GM23338 (cell line): ENCODE measurements at regions not wholly inside any gene's neighbourhood (a gene's known extent, or its start where the extent isn't known, plus 50 kb on each side); places are given as distances from the start of the nearest gene placed in this dataset.

Experiments used
- ATAC-seq: fragments of 200-7000 bp; cut with Tn5 transposase; 3 replicates; pipeline ENCODE4 v1.9.1; 2020
- DNase-seq: peaks from one replicate; pipeline ENCODE4 v3.0.0-alpha.2; 2015; ENCODE audit warnings: low spot score
- H2AFZ ChIP-seq: fragments of 200-600 bp; sonication (generic); 2 replicates; pipeline ENCODE4 v1.8.0; 2016; ENCODE audit warnings: antibody characterized with exemption, mild to moderate bottlenecking, moderate library complexity
- H3F3A ChIP-seq: fragments of 200-600 bp; sonication (generic); replicated peaks from 2 replicates; pipeline ENCODE4 v1.8.0; 2017; ENCODE audit warnings: antibody characterized with exemption, mixed run types, low read depth
- H3K27ac ChIP-seq: fragments of 200-600 bp; sonication (generic); 2 replicates; pipeline ENCODE4 v1.6.1; 2016; ENCODE audit warnings: low read depth
- H3K27me3 ChIP-seq: fragments of 200-600 bp; sonication (generic); 2 replicates; pipeline ENCODE4 v1.8.0; 2016; ENCODE audit warnings: mild to moderate bottlenecking, mixed run types, moderate library complexity; ENCODE audit not compliant: insufficient read depth
- H3K36me3 ChIP-seq: fragments of 200-600 bp; sonication (generic); 2 replicates; pipeline ENCODE4 v1.8.0; 2016; ENCODE audit warnings: mild to moderate bottlenecking; ENCODE audit not compliant: insufficient read depth
- H3K4me1 ChIP-seq: fragments of 200-600 bp; sonication (generic); 2 replicates; pipeline ENCODE4 v1.8.0; 2016; ENCODE audit warnings: mild to moderate bottlenecking, moderate library complexity; ENCODE audit not compliant: insufficient read depth
- H3K4me2 ChIP-seq: fragments of 200-600 bp; sonication (generic); 2 replicates; pipeline ENCODE4 v1.7.1; 2017; ENCODE audit warnings: mixed run types
- H3K4me3 ChIP-seq: fragments of 200-600 bp; sonication (generic); 2 replicates; pipeline ENCODE4 v1.6.1; 2016; ENCODE audit warnings: mixed run types
- H3K79me2 ChIP-seq: fragments of 200-600 bp; sonication (generic); replicated peaks from 2 replicates; pipeline ENCODE4 v1.8.0; 2017; ENCODE audit warnings: mild to moderate bottlenecking; ENCODE audit not compliant: insufficient read depth
- H3K9me2 ChIP-seq: fragments of 200-600 bp; sonication (generic); 2 replicates; pipeline ENCODE4 v1.8.0; 2017; ENCODE audit not compliant: insufficient read depth
- H4K20me1 ChIP-seq: fragments of 200-600 bp; sonication (generic); replicated peaks from 2 replicates; pipeline ENCODE4 v1.8.0; 2017; ENCODE audit warnings: mild to moderate bottlenecking; ENCODE audit not compliant: insufficient read depth
- H3K27ac Mint-ChIP-seq: 2 replicates; pipeline ENCODE4 v1.8.0; 2020; ENCODE audit warnings: inconsistent platforms, mild to moderate bottlenecking, moderate library complexity, mixed read lengths
- H3K27me3 Mint-ChIP-seq: 3 replicates; pipeline ENCODE4 v1.8.0; 2022; ENCODE audit warnings: low read depth, mild to moderate bottlenecking, moderate library complexity, mixed read lengths, inconsistent platforms; ENCODE audit not compliant: insufficient read depth, poor library complexity
- H3K36me3 Mint-ChIP-seq: 3 replicates; pipeline ENCODE4 v1.8.0; 2021; ENCODE audit warnings: low read depth, mild to moderate bottlenecking, inconsistent platforms, moderate library complexity, mixed read lengths
- H3K4me1 Mint-ChIP-seq: 3 replicates; pipeline ENCODE4 v1.8.0; 2020; ENCODE audit warnings: mild to moderate bottlenecking, inconsistent platforms, mixed read lengths
- H3K4me3 Mint-ChIP-seq: 3 replicates; pipeline ENCODE4 v1.8.0; 2021; ENCODE audit warnings: moderate library complexity, mild to moderate bottlenecking, inconsistent platforms, mixed read lengths
- H3K9me3 Mint-ChIP-seq: 3 replicates; pipeline ENCODE4 v1.8.0; 2020; ENCODE audit warnings: moderate library complexity, mild to moderate bottlenecking, inconsistent platforms, mixed read lengths
- CREB1 ChIP-seq: fragments of 250-450 bp; sonication (Bioruptor Pico); IDR thresholded peaks from 2 replicates; pipeline ENCODE4 v1.5.0; 2020; ENCODE audit warnings: low read depth, mild to moderate bottlenecking, moderate library complexity
- CTCF ChIP-seq, 2 experiments: fragments of 200-600 bp in 1 of 2; sonication (generic) in 1 of 2; conservative IDR thresholded peaks; 2 replicates each; pipeline versions ENCODE4 v1.5.1 to v1.6.1; 2016 to 2017; ENCODE audit warnings: antibody characterized with exemption in 2 of 2, low read depth in 2 of 2, mild to moderate bottlenecking in 2 of 2, moderate library complexity in 1 of 2
- EZH2 ChIP-seq: fragments of 200-600 bp; sonication (generic); IDR thresholded peaks from one replicate; pipeline ENCODE4 v1.8.0; 2017; ENCODE audit warnings: antibody characterized with exemption, mild to moderate bottlenecking, low read depth; ENCODE audit not compliant: unreplicated experiment
- EZH2phosphoT487 ChIP-seq: fragments of 200-600 bp; sonication (generic); IDR thresholded peaks from one replicate; pipeline ENCODE4 v1.8.1; 2018; ENCODE audit warnings: antibody characterized with exemption; ENCODE audit not compliant: unreplicated experiment
- JUNB ChIP-seq: IDR thresholded peaks from one replicate; pipeline ENCODE4 v1.6.1; 2016; ENCODE audit warnings: antibody characterized with exemption; ENCODE audit not compliant: unreplicated experiment
- NANOG ChIP-seq: IDR thresholded peaks from 2 replicates; pipeline ENCODE4 v1.6.1; 2016; ENCODE audit warnings: antibody characterized with exemption, borderline replicate concordance
- POLR2AphosphoS5 ChIP-seq: IDR thresholded peaks from 2 replicates; pipeline ENCODE4 v1.6.1; 2016; ENCODE audit warnings: antibody characterized with exemption, low read depth
- REST ChIP-seq: IDR thresholded peaks from one replicate; pipeline ENCODE4 v1.6.1; 2018; ENCODE audit warnings: antibody characterized with exemption; ENCODE audit not compliant: unreplicated experiment
- STAT1 ChIP-seq: IDR thresholded peaks from one replicate; pipeline ENCODE4 v1.6.1; 2016; ENCODE audit warnings: antibody characterized with exemption; ENCODE audit not compliant: unreplicated experiment
- ZNF114 ChIP-seq: fragments of 250-450 bp; sonication (Bioruptor Pico); IDR thresholded peaks from 2 replicates; pipeline ENCODE4 v1.5.0; 2020; ENCODE audit warnings: mild to moderate bottlenecking, moderate library complexity
- ZNF331 ChIP-seq: fragments of 250-450 bp; sonication (Bioruptor Pico); IDR thresholded peaks from 2 replicates; pipeline ENCODE4 v1.5.0; 2020; ENCODE audit warnings: low read depth, mild to moderate bottlenecking, moderate library complexity
- ZNF462 ChIP-seq: fragments of 250-450 bp; sonication (Bioruptor Pico); IDR thresholded peaks from 2 replicates; pipeline ENCODE4 v1.5.0; 2020; ENCODE audit warnings: mild to moderate bottlenecking, moderate library complexity
- TF ChIP-seq, protein P1 (sequence below): IDR thresholded peaks from 2 replicates; pipeline ENCODE4 v1.6.1; 2016; ENCODE audit warnings: antibody characterized with exemption

- Histone ChIP-seq H3K36me3 (no peaks in the 10 kb centered on the region), H3K4me1 (peaks cover 24% of the 10 kb centered on the region), H3K27me3 (peaks cover 29% of the 10 kb centered on the region), H2AFZ (no peak overlapping the region), H3K27ac (no peak overlapping the region), H3K4me2 (no peak overlapping the region), H4K20me1 (no peaks in the 10 kb centered on the region), H3F3A (no peaks in the 10 kb centered on the region), H3K9me2 (no peaks in the 10 kb centered on the region), H3K4me3 (no peak overlapping the region), H3K79me2 (no peaks in the 10 kb centered on the region)
- Mint-ChIP-seq H3K4me3 (no peak overlapping the region), H3K36me3 (no peaks in the 10 kb centered on the region), H3K4me1 (peaks cover 29% of the 10 kb centered on the region), H3K27ac (no peak overlapping the region), H3K27me3 (peaks cover 5% of the 10 kb centered on the region), H3K9me3 (no peaks in the 10 kb centered on the region)
- ATAC-seq = no peak
- TF ChIP-seq ZNF114 (CRISPR knock-in tag) (no peak), ZNF331 (CRISPR knock-in tag) (no peak), EZH2phosphoT487 (no peak), STAT1 (no peak), REST (no peak), NANOG (no peak), CTCF (conservative IDR thresholded peaks at IDR 0.05; ENCODE audit: low read depth in 2 of 2) (no peak), POLR2AphosphoS5 (no peak), CREB1 (CRISPR knock-in tag) (no peak), JUNB (no peak), EZH2 (no peak), ZNF462 (CRISPR knock-in tag) (no peak)
- TF ChIP-seq, protein P1, sequence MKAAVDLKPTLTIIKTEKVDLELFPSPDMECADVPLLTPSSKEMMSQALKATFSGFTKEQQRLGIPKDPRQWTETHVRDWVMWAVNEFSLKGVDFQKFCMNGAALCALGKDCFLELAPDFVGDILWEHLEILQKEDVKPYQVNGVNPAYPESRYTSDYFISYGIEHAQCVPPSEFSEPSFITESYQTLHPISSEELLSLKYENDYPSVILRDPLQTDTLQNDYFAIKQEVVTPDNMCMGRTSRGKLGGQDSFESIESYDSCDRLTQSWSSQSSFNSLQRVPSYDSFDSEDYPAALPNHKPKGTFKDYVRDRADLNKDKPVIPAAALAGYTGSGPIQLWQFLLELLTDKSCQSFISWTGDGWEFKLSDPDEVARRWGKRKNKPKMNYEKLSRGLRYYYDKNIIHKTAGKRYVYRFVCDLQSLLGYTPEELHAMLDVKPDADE = no peak
- no peak for DNase-seq
These were observed 100.8 kb upstream of the KCTD1 start for GRCh38 chr18:26649193-26649543.
